ENCODE measurements at regions not wholly inside any gene's neighbourhood (a gene's known extent, or its start where the extent isn't known, plus 50 kb on each side); places are given as distances from the start of the nearest gene placed in this dataset.
A peak's percentile ranks its signal among the peaks of the same experiment; 100 is the strongest.

DNA sequence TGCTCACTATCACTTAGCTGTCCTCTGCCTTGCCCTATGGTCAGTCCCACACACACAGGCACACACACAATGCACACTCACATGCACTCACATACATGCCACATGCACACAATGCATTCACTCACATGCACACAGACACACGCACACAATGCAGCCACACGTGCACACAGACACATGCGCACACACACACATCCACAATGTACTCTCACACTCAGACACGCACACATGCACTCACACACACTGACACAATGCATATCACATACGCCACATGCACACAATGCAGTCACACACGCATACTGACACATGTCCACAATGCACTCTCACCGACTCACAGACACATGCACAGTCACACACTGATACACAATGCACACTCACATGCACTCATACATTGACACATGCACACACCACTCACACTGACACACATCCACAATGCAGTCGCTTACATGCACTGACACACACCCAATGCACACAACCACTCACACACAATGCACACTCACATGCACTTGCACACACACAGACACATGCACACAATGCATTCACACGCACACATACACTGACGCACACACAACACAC, 99.7 kb downstream of the ENGASE start:
- ATAC-seq (no peak), DNase-seq (no peak)
- Mint-ChIP-seq H3K27ac (no peak overlapping the region), H3K4me3 (no peak overlapping the region), H3K27me3 (no peaks in the 10 kb centered on the region), H3K36me3 (no peaks in the 10 kb centered on the region), H3K4me1 (peaks cover 0 to 2% (median 0%) of the 10 kb centered on the region in 4 donors), H3K9me3 (no peaks in the 10 kb centered on the region)
- POLR2A ChIA-PET, result no interaction called here

DNA sequence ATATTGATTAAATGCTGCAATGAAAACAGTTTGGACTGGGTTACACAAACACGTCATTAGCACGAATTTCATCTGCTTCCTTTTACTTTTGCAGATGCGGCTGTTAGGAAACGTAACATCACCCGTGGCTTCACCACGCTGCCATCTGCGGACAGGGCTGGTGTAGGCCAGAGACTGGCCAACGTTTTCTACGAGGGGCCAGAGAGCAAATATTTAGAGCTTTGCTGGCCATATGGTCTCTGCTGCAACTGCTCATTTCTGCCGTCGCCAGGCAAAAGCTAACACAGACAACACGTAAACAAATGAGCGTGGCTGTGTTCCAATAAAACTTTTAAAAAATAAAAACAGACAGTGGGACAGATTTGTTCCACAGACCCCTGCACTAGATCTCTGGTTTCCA, 96.6 kb downstream of the ENGASE start:
- no peaks in the 10 kb centered on the region for H3K27me3 Mint-ChIP-seq
- H3K36me3 Mint-ChIP-seq, result no peaks in the 10 kb centered on the region
- DNase-seq, result no peak

GRCh38 chr17:79169861-79170260, 95.2 kb downstream of the ENGASE start:
- Mint-ChIP-seq H3K4me3 (no peak overlapping the region), H3K4me1 (no peaks in the 10 kb centered on the region), H3K27me3 (no peaks in the 10 kb centered on the region), H3K36me3 (no peaks in the 10 kb centered on the region), H3K27ac (no peak overlapping the region), H3K9me3 (no peaks in the 10 kb centered on the region)
- ATAC-seq (no peak), DNase-seq (no peak)
- POLR2A ChIA-PET, result no interaction called here

More for the DNA sequence above, 96.6 kb downstream of the ENGASE start:
- ATAC-seq, result no peak
- Mint-ChIP-seq H3K4me1 (peaks cover 0 to 2% (median 0%) of the 10 kb centered on the region in 4 donors), H3K9me3 (no peaks in the 10 kb centered on the region), H3K27ac (no peak overlapping the region), H3K4me3 (no peak overlapping the region)
- POLR2A ChIA-PET, result no interaction called here

- Mint-ChIP-seq H3K4me3 (no peak overlapping the region), H3K9me3 (no peaks in the 10 kb centered on the region), H3K36me3 (no peaks in the 10 kb centered on the region), H3K27me3 (no peaks in the 10 kb centered on the region), H3K4me1 (no peaks in the 10 kb centered on the region), H3K27ac (no peak overlapping the region)
- POLR2A ChIA-PET, result no interaction called here
- ATAC-seq (no peak), DNase-seq (no peak)
Measured at GRCh38 chr17:79169366-79169765, 94.7 kb downstream of the ENGASE start.

DNA sequence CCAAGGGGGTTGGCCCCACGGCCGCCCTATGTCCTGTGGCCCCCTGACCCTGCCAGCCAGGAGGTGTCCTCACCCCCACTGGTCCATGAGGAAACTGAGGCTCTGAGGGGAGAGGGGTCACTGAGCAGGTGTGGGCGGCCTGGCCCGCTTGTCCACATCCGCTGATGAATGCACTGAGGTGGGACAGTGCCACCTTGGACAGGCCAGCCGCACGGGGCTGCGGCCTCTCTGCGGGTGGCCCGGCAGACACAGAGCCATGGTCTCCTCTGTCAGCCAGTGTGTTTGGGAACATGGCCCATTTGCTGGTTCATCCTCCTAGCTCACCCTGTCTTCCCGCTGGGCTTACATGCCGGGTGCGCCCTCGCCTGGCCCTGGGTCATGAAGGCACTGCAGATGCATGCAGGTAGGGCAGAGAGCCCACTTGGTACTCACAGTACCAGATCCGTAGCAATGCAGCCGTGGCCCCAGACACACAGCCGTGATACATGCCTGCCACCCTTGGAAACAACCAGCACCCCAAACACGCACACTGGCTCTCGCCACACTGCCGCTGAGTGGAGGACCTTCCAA, 93.9 kb downstream of the ENGASE start:
- no peaks in the 10 kb centered on the region for H3K36me3 Mint-ChIP-seq
- DNase-seq (no peak), ATAC-seq (no peak)
- H3K4me1 Mint-ChIP-seq, result no peaks in the 10 kb centered on the region
- POLR2A ChIA-PET, result no interaction called here
- no peaks in the 10 kb centered on the region for H3K9me3 Mint-ChIP-seq
- H3K4me3 Mint-ChIP-seq, result no peak overlapping the region
- H3K27me3 Mint-ChIP-seq, result no peaks in the 10 kb centered on the region
- H3K27ac Mint-ChIP-seq, result no peak overlapping the region

DNA sequence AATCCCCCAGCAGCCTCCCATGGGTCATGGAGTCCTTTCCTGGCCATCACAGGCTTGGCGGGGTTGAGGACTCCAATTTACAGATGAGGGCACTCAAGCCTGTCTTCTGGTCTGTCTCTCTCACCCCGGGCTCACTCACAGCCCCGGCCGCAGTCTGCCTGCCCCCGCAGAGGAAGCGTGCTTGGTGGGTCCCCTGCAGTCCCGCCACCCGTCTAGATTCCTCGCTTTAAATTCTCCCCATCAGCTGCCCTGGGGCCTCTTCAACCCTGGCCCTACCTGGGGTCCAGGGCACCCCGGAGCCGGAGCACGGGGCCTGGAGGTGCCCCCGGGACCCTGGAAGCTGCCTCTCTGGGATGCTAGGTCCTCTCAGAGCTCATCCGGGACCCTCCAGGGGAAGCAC, 92.9 kb downstream of the ENGASE start:
- POLR2A ChIA-PET, result no interaction called here
- Mint-ChIP-seq H3K36me3 (no peaks in the 10 kb centered on the region), H3K9me3 (no peaks in the 10 kb centered on the region), H3K4me1 (no peaks in the 10 kb centered on the region), H3K27ac (no peak overlapping the region), H3K4me3 (no peak overlapping the region), H3K27me3 (no peaks in the 10 kb centered on the region)
- DNase-seq, result no peak
- ATAC-seq, result no peak

- POLR2A ChIA-PET, result no interaction called here
- H3K27me3 Mint-ChIP-seq, result no peaks in the 10 kb centered on the region
- no peak for DNase-seq
- H3K4me1 Mint-ChIP-seq, result peaks cover 3 to 13% (median 7%) of the 10 kb centered on the region in 4 donors
- H3K9me3 Mint-ChIP-seq, result no peaks in the 10 kb centered on the region
- no peak overlapping the region for H3K4me3 Mint-ChIP-seq
- H3K27ac Mint-ChIP-seq, result peak overlapping the region in 1 of 10 donors; percentile 40
- no peaks in the 10 kb centered on the region for H3K36me3 Mint-ChIP-seq
- ATAC-seq, result no peak
Measured at GRCh38 chr17:79165756-79166473, 91.3 kb downstream of the ENGASE start.

GRCh38 chr17:79164913-79165695, 90.5 kb downstream of the ENGASE start:
- H3K4me3 Mint-ChIP-seq, result no peak overlapping the region
- no peaks in the 10 kb centered on the region for H3K27me3 Mint-ChIP-seq
- H3K9me3 Mint-ChIP-seq, result no peaks in the 10 kb centered on the region
- H3K27ac Mint-ChIP-seq, result peak overlapping the region in 1 of 10 donors; percentile 40
- POLR2A ChIA-PET, result no interaction called here
- DNase-seq, result no peak
- peaks cover 3 to 19% (median 8%) of the 10 kb centered on the region in 4 donors for H3K4me1 Mint-ChIP-seq
- no peak for ATAC-seq
- no peaks in the 10 kb centered on the region for H3K36me3 Mint-ChIP-seq

DNA sequence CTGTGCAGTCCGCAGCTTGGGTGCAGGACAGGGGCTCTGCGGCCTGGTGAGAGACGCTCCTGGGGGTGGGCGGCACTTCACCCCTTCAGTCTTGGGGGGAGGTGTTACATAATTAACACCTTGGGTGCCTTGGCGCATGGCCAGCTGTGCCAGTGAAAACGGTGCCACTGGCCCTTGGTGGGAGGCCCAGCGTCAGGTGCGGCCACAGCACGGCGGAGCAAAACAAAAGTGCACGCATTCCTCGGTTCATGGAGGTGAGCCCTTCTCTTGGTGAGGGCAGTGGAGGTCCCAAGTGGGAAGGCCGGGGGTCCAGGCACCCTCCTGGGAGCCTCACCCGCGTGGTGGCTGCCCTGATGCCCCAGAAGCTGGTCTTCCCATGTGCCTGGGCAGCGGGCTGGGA, 89.8 kb downstream of the ENGASE start:
- Mint-ChIP-seq H3K4me3 (no peak overlapping the region), H3K36me3 (no peaks in the 10 kb centered on the region), H3K9me3 (no peaks in the 10 kb centered on the region), H3K27ac (peak overlapping the region in 1 of 10 donors; percentile 71), H3K4me1 (peaks cover 5 to 19% (median 8%) of the 10 kb centered on the region in 4 donors), H3K27me3 (no peaks in the 10 kb centered on the region)
- DNase-seq (no peak), ATAC-seq (no peak)
- POLR2A ChIA-PET, result no interaction called here

DNA sequence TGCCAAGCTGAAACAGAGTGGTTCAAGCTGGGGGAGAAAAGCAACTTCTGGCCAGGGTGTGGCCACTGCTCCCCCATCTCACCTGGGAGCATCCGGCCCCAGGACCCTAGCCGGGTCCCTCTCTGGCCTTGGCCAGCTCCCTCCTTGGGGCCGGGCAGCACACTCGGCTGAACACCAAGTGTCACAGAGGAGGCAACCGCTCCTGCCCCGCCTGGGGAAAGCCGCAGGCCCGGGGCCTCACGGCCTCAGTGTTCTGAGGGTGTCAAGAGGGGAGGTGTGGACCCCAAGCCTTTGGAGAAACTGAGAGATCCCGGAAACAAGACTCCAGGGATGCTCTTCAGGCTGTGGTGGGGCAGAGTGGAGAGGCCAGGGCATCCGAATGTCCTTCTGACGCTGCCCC, 88.4 kb downstream of the ENGASE start:
- H3K4me3 Mint-ChIP-seq, result no peak overlapping the region
- POLR2A ChIA-PET, result no interaction called here
- DNase-seq (no peak), ATAC-seq (no peak)
- H3K9me3 Mint-ChIP-seq, result no peaks in the 10 kb centered on the region
- H3K36me3 Mint-ChIP-seq, result no peaks in the 10 kb centered on the region
- H3K27ac Mint-ChIP-seq, result no peak overlapping the region
- peaks cover 5 to 19% (median 8%) of the 10 kb centered on the region in 4 donors for H3K4me1 Mint-ChIP-seq
- H3K27me3 Mint-ChIP-seq, result no peaks in the 10 kb centered on the region

DNA sequence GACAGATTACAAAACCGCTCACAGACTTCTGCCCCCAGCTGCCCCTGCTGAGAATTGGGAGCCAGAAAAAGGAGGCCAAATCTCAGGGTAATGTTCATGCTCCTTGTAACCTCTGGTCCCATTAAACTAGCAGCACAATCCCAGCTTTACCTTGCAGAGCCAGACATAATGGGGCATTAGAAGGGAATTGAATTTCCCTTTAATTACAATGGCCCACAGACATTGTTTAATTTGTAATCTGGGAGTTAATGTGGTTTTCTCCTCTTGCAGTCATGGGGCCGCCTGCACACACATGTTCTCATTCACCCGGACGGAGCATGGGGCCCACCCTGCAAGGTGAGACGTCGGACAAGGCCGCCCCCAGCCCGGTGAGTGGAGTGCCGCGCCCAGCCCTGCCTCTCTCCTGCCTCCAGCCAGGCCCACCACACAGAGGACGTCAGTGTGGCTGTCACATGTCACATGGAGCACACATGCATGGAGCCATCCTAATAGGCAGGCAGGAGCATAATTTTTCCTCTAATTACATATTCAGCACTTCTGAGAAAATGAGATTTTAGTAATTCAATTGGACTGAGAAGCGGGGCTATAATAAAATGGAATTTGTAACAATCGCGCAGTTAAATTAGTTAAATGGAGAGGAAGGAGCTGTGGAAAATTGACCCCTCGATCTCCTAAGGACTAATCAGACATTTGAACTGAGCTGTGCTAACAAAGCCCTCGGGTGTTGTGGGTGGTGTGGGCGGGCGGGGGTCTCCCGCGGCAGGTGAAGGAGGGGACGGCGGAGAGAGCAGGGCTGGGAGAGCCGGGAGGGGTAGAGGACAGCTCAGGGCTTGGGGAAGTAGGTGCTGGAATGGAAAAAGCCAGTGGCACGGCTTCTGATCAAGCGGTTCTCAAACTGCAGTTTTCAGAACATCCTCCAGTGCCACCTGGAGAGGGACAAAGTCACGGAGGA, 87.7 kb downstream of the ENGASE start:
- no peak overlapping the region for H3K4me3 Mint-ChIP-seq
- no peak for DNase-seq
- no peaks in the 10 kb centered on the region for H3K27me3 Mint-ChIP-seq
- ATAC-seq, result no peak
- no peaks in the 10 kb centered on the region for H3K9me3 Mint-ChIP-seq
- H3K27ac Mint-ChIP-seq, result peak overlapping the region in 2 of 10 donors; percentile 72 to 75
- POLR2A ChIA-PET, result interaction anchor here (0.6 kb wide), 1 partner anchor 11 kb away, joined by 5 read pairs; no protein-coding TSS in a partner anchor
- no peaks in the 10 kb centered on the region for H3K36me3 Mint-ChIP-seq
- H3K4me1 Mint-ChIP-seq, result peaks cover 5 to 19% (median 8%) of the 10 kb centered on the region in 4 donors

DNA sequence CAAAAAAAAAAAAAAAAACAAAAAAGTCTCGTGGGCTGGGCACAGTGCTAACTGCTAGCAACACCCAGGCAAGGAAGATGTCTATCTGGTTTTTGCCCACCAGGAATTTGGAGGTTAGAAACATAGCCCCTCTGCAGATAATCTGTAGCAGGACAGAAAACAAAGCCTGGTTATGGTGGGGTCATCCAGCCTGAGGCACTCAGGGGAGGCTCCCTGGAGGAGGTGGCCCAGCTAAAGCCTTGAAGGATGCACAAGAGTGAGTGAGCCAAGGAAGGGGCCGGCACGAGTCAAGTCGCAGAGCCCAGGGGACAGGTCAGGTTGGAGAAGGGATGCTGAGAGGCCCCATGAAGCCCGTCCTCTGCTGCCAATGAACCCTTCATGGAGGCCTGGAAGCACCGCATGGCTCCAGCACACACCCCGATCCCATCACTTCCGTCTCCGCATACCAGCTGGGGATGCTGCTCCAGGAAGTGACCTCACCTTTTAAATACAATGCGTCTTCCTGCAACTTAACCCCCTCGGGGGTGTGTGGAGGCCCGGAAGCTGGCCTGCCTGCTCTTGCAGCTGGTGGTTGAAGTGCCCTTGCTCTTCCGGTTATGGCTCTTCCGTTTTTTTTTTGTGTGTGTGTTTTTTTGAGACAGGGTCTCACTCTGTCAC, 86.5 kb downstream of the ENGASE start:
- Mint-ChIP-seq H3K4me3 (peak overlapping the region in 6 of 10 donors; percentile 4 to 48 (median 42)), H3K27ac (peak overlapping the region in 7 of 10 donors; percentile 47 to 82 (median 74)), H3K4me1 (peaks cover 5 to 19% (median 8%) of the 10 kb centered on the region in 4 donors), H3K36me3 (no peaks in the 10 kb centered on the region), H3K27me3 (peaks cover 0 to 2% (median 0%) of the 10 kb centered on the region in 5 donors), H3K9me3 (no peaks in the 10 kb centered on the region)
- ATAC-seq (peak; percentile 30 to 83), DNase-seq (peak in 7 of 10 donors; percentile 1 to 68 (median 29))
- POLR2A ChIA-PET, result no interaction called here

All from naive thymus-derived CD8-positive, alpha-beta T cell (primary cell).